OCI-LY7 (cell line): ENCODE measurements at regions not wholly inside any gene's neighbourhood (a gene's known extent, or its start where the extent isn't known, plus 50 kb on each side); places are given as distances from the start of the nearest gene placed in this dataset.

Experiments
- BruUV-seq: library from RNA; stranded (reverse); fragments of 400-500 nt; replicated peaks from 2 replicates; lab custom pipeline; 2021; lab: Mats Ljungman, UMichigan
- CTCF ChIA-PET: fragments of 300-600 bp; sonication (Branson Sonifier 250); formaldehyde crosslinking; loops from one replicate; lab custom pipeline; 2022; ENCODE audit warnings: antibody characterized with exemption; ENCODE audit not compliant: unreplicated experiment; lab: Charles Lee
- POLR2A ChIA-PET: fragments of 300-600 bp; sonication (Branson Sonifier 250); formaldehyde crosslinking; loops from one replicate; lab custom pipeline; 2022; ENCODE audit warnings: antibody characterized with exemption; lab: Charles Lee
- DNase-seq: peaks from one replicate; pipeline ENCODE4 v3.0.0-alpha.2; 2015; ENCODE audit warnings: low spot score
- H2AFZ ChIP-seq: fragments of 200-600 bp; sonication (generic), shearing (Covaris generic); 2 replicates; pipeline ENCODE4 v1.6.1; 2014; ENCODE audit warnings: mild to moderate bottlenecking, antibody characterized with exemption, low read length, moderate library complexity
- H3K27ac ChIP-seq: fragments of 200-600 bp; sonication (generic); 2 replicates; pipeline ENCODE4 v1.5.1; 2014; ENCODE audit warnings: mixed run types, low read depth, mild to moderate bottlenecking, moderate library complexity, low read length, inconsistent platforms; ENCODE audit not compliant: poor library complexity, severe bottlenecking
- H3K36me3 ChIP-seq: fragments of 200-600 bp; sonication (generic); 2 replicates; pipeline ENCODE4 v1.6.1; 2014; ENCODE audit warnings: mild to moderate bottlenecking, antibody characterized with exemption, low read length, moderate library complexity, mixed read lengths; ENCODE audit not compliant: insufficient read depth
- H3K4me1 ChIP-seq: fragments of 200-600 bp; sonication (generic); 2 replicates; pipeline ENCODE4 v1.5.1; 2014; ENCODE audit warnings: mild to moderate bottlenecking, low read length; ENCODE audit not compliant: insufficient read depth, poor library complexity, severe bottlenecking
- H3K4me2 ChIP-seq: fragments of 200-600 bp; sonication (generic); 2 replicates; pipeline ENCODE4 v1.6.1; 2014; ENCODE audit warnings: mild to moderate bottlenecking, low read length
- H3K4me3 ChIP-seq: fragments of 200-600 bp; sonication (generic); 2 replicates; pipeline ENCODE4 v1.5.1; 2014; ENCODE audit warnings: mild to moderate bottlenecking, low read depth, low read length; ENCODE audit not compliant: poor library complexity, severe bottlenecking
- H3K79me2 ChIP-seq: fragments of 200-600 bp; sonication (generic); 2 replicates; pipeline ENCODE4 v1.6.1; 2016; ENCODE audit warnings: low read depth, mild to moderate bottlenecking, low read length, moderate library complexity, mixed read lengths; ENCODE audit not compliant: insufficient read depth
- H3K9me2 ChIP-seq: fragments of 200-600 bp; sonication (generic); 2 replicates; pipeline ENCODE4 v1.6.1; 2016; ENCODE audit warnings: mild to moderate bottlenecking, low read length, mixed read lengths; ENCODE audit not compliant: insufficient read depth
- H3K9me3 ChIP-seq: fragments of 200-600 bp; sonication (generic); 2 replicates; pipeline ENCODE4 v1.6.1; 2014; ENCODE audit warnings: mild to moderate bottlenecking, mixed run types, low read length, mixed read lengths
- H4K20me1 ChIP-seq: fragments of 200-600 bp; sonication (generic); 2 replicates; pipeline ENCODE4 v1.6.1; 2014; ENCODE audit warnings: mild to moderate bottlenecking, antibody characterized with exemption, low read length, moderate library complexity, mixed read lengths; ENCODE audit not compliant: insufficient read depth
- EZH2phosphoT487 ChIP-seq: fragments of 200-600 bp; sonication (generic); IDR thresholded peaks from 2 replicates; pipeline ENCODE4 v1.6.1; 2018; ENCODE audit warnings: low read depth, borderline replicate concordance, mild to moderate bottlenecking, mixed run types, antibody characterized with exemption, low read length, moderate library complexity, mixed read lengths
- intact Hi-C: fragments of 100-400 bp; cut with micrococcal nuclease; formaldehyde crosslinking; loops from one replicate; pipeline ENCODE4 v1.10.0; 2022; ENCODE audit not compliant: unreplicated experiment
- TF ChIP-seq, protein P1 (sequence below): fragments of 200-600 bp; sonication (generic); conservative IDR thresholded peaks from 2 replicates; pipeline ENCODE4 v1.5.1; 2014; ENCODE audit warnings: mild to moderate bottlenecking, antibody characterized with exemption, low read length, moderate library complexity, mixed read lengths

DNA sequence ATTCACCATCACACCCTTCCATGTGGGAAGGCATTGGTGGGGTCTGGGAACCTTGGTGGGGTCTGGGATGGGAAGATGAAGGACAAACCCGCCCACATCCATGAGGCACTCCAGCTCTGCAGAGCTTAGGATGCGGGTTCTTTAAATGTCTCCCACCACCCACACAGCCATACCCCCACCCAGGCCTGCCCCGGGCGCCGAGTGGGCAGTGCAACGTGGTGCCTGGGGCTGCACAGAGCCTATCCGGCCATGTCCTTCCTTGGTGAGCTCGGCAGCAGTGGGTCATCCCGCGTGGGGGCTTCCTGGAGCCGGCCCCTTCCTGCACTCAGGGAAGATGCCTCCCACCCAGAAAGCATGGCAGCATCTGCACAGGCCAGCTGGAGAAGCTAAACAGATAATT lies 163.5 kb upstream of the TCERG1L start:
- H3K27ac ChIP-seq, result no peak overlapping the region
- no peak overlapping the region for H3K4me2 ChIP-seq
- no peaks in the 10 kb centered on the region for H3K79me2 ChIP-seq
- TF ChIP-seq EZH2phosphoT487, result no peak
- TF ChIP-seq, protein P1, sequence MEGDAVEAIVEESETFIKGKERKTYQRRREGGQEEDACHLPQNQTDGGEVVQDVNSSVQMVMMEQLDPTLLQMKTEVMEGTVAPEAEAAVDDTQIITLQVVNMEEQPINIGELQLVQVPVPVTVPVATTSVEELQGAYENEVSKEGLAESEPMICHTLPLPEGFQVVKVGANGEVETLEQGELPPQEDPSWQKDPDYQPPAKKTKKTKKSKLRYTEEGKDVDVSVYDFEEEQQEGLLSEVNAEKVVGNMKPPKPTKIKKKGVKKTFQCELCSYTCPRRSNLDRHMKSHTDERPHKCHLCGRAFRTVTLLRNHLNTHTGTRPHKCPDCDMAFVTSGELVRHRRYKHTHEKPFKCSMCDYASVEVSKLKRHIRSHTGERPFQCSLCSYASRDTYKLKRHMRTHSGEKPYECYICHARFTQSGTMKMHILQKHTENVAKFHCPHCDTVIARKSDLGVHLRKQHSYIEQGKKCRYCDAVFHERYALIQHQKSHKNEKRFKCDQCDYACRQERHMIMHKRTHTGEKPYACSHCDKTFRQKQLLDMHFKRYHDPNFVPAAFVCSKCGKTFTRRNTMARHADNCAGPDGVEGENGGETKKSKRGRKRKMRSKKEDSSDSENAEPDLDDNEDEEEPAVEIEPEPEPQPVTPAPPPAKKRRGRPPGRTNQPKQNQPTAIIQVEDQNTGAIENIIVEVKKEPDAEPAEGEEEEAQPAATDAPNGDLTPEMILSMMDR, result no peak
- ChIA-PET POLR2A (interaction anchor here (0.6 kb wide), 1 partner anchor 1128 kb away, joined by 4 read pairs; no protein-coding TSS in a partner anchor), CTCF (no interaction called here)
- no TSS peak for BruUV-seq
- intact Hi-C loops, result no loop called here
- H3K9me3 ChIP-seq, result no peaks in the 10 kb centered on the region
- no peaks in the 10 kb centered on the region for H3K9me2 ChIP-seq
- DNase-seq, result no peak
- no peak overlapping the region for H2AFZ ChIP-seq
- H3K4me1 ChIP-seq, result no peaks in the 10 kb centered on the region
- no peaks in the 10 kb centered on the region for H4K20me1 ChIP-seq
- H3K4me3 ChIP-seq, result no peak overlapping the region
- no peaks in the 10 kb centered on the region for H3K36me3 ChIP-seq

DNA sequence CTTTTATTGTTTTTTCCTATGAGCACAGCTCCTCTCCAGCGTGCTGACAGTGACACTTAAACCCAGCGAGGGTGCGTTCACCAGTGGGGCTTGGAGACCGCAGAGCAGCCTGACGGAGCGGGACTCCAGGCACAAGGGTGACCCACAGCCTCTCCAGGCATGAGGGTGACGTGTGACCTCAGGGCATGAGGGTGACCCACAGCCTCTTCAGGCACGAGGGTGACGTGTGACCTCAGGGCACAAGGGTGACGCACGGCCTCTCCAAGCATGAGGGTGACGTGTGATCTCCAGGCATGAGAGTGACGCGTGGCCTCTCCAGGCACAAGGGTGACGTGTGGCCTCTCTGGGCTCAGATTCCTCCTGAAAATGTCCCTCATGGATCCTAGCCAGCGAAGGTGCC lies 164.3 kb upstream of the TCERG1L start:
- ChIA-PET POLR2A (interaction anchor here (0.6 kb wide), 1 partner anchor 1129 kb away, joined by 4 read pairs; no protein-coding TSS in a partner anchor), CTCF (no interaction called here)
- H3K27ac ChIP-seq, result no peak overlapping the region
- no peaks in the 10 kb centered on the region for H3K4me1 ChIP-seq
- no peak for DNase-seq
- no peaks in the 10 kb centered on the region for H3K36me3 ChIP-seq
- BruUV-seq, result no TSS peak
- TF ChIP-seq EZH2phosphoT487, result no peak
- TF ChIP-seq, protein P1, result no peak
- intact Hi-C loops, result no loop called here
- H2AFZ ChIP-seq, result no peak overlapping the region
- H3K4me2 ChIP-seq, result no peak overlapping the region
- H3K79me2 ChIP-seq, result no peaks in the 10 kb centered on the region
- H4K20me1 ChIP-seq, result no peaks in the 10 kb centered on the region
- no peak overlapping the region for H3K4me3 ChIP-seq
- H3K9me2 ChIP-seq, result no peaks in the 10 kb centered on the region
- no peaks in the 10 kb centered on the region for H3K9me3 ChIP-seq

DNA sequence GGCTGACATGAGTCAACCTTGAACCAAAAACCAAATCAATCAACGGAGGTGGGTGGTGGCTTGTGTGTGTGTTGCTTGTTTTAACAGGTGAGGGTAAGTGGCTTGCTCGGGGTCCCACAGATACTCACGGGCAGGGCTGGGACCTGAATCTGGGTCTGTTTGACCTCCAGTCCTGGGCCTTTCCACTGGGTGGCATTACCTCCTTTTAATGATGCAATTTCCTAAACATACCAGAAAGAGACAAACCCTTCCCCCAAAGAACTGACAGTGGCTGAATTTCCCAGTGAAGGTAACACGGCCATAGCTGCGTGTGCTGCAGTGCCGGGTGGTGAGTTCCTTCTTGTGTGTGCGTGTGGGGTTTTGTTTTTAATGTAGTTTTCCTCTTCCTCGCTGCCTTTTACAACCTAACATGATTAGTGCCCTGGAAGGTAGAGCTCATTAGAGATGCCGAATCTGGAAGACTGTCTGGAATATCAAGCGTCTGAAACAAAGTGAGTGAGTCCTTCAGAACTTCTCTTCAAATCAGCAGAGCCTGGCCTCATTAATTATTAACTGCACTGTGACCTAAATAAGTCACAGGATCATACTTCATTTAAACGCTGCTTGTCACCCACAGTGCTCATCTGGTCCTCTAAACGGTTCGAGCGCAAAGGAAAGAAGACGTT lies 166.1 kb upstream of the TCERG1L start:
- POLR2A ChIA-PET, result no interaction called here
- intact Hi-C loops, result no loop called here
- Histone ChIP-seq H3K79me2 (no peaks in the 10 kb centered on the region), H3K4me1 (no peaks in the 10 kb centered on the region), H2AFZ (no peak overlapping the region), H3K9me2 (no peaks in the 10 kb centered on the region), H3K4me3 (no peak overlapping the region), H3K4me2 (no peak overlapping the region), H3K36me3 (no peaks in the 10 kb centered on the region), H3K9me3 (no peaks in the 10 kb centered on the region), H3K27ac (no peak overlapping the region), H4K20me1 (no peaks in the 10 kb centered on the region)
- no peak for DNase-seq
- CTCF ChIA-PET, result no interaction called here
- no TSS peak for BruUV-seq
- no peak for TF ChIP-seq EZH2phosphoT487
- TF ChIP-seq, protein P1, result no peak
